PC-3 (cell line): ENCODE measurements at regions not wholly inside any gene's neighbourhood (a gene's known extent, or its start where the extent isn't known, plus 50 kb on each side); places are given as distances from the start of the nearest gene placed in this dataset.

Experiments used
- EZH2 ChIP-seq: fragments of 300-600 bp; sonication (generic); IDR thresholded peaks from one replicate; pipeline ENCODE4 v1.6.1; 2017; ENCODE audit warnings: antibody characterized with exemption, mild to moderate bottlenecking, low read length; ENCODE audit not compliant: unreplicated experiment
- TF ChIP-seq, protein P1 (sequence below): fragments of 300-600 bp; sonication (generic); conservative IDR thresholded peaks from 2 replicates; pipeline ENCODE4 v1.5.1; 2017; ENCODE audit warnings: antibody characterized with exemption, low read depth, mild to moderate bottlenecking, low read length

DNA sequence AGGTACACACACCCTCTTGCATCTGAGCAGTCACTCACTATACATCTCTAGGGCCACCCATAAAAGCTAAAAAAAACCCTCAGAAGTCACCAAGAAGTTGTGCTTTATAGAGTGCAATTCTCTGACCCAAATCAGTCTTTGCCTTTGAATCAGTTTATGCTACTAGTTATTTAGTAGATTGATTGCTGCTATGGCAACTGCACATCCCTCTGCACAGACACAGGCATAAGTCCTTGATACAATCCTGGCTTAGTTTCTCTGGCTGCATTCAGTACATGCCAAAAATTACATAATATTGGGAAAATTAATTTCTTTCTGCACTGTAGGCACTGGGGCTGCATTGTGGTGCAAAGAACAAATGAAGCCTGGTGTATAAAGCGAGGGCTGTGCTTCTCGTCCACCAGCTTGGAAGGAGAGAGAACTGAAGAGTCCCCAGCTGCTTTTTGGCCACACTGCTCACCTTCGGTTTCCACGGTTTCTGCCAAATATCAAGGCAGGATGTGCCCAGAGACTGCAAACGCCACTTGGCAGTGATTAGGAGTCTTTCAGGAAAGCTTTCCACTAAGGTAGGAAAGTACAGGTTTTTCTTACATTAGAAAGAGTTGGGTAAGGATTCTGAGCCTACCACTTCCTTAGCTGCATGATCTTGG lies 258.4 kb downstream of the ELAVL2 start:
- TF ChIP-seq, protein P1, sequence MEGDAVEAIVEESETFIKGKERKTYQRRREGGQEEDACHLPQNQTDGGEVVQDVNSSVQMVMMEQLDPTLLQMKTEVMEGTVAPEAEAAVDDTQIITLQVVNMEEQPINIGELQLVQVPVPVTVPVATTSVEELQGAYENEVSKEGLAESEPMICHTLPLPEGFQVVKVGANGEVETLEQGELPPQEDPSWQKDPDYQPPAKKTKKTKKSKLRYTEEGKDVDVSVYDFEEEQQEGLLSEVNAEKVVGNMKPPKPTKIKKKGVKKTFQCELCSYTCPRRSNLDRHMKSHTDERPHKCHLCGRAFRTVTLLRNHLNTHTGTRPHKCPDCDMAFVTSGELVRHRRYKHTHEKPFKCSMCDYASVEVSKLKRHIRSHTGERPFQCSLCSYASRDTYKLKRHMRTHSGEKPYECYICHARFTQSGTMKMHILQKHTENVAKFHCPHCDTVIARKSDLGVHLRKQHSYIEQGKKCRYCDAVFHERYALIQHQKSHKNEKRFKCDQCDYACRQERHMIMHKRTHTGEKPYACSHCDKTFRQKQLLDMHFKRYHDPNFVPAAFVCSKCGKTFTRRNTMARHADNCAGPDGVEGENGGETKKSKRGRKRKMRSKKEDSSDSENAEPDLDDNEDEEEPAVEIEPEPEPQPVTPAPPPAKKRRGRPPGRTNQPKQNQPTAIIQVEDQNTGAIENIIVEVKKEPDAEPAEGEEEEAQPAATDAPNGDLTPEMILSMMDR = no peak
- TF ChIP-seq EZH2 = no peak
